Liver (tissue), 8 donors: ENCODE measurements at regions not wholly inside any gene's neighbourhood (a gene's known extent, or its start where the extent isn't known, plus 50 kb on each side); places are given as distances from the start of the nearest gene placed in this dataset.

Experiments
- DNase-seq: peaks from one replicate; pipeline ENCODE4 v3.0.0-alpha.2; 2017; ENCODE audit warnings: low spot score
- H3K27ac ChIP-seq, 2 donors: one replicate each; pipeline ENCODE4 v1.7.0; 2013; ENCODE audit warnings: inconsistent platforms in 2 of 2, low read length in 2 of 2, control low read depth in 1 of 2, low read depth in 1 of 2, mild to moderate bottlenecking in 1 of 2
- H3K27me3 ChIP-seq, 4 donors: one replicate each; pipeline versions ENCODE4 v1.6.1 to v1.7.0; 2013; ENCODE audit warnings: low read length in 3 of 4, inconsistent platforms in 1 of 4, mild to moderate bottlenecking in 1 of 4, moderate library complexity in 1 of 4; ENCODE audit not compliant: control insufficient read depth in 4 of 4, insufficient read depth in 4 of 4
- H3K36me3 ChIP-seq, 4 donors: one replicate each; pipeline versions ENCODE4 v1.6.1 to v1.7.0; 2013; ENCODE audit warnings: low read length in 3 of 4, mild to moderate bottlenecking in 3 of 4, low read depth in 1 of 4, moderate library complexity in 1 of 4; ENCODE audit not compliant: control insufficient read depth in 4 of 4, insufficient read depth in 3 of 4
- H3K4me1 ChIP-seq, 4 donors: one replicate each; pipeline versions ENCODE4 v1.6.1 to v1.7.0; 2013; ENCODE audit warnings: low read length in 3 of 4, mild to moderate bottlenecking in 3 of 4, moderate library complexity in 1 of 4; ENCODE audit not compliant: control insufficient read depth in 4 of 4, insufficient read depth in 4 of 4
- H3K4me3 ChIP-seq, 3 donors: one replicate each; pipeline versions ENCODE4 v1.6.1 to v1.7.0; 2013; ENCODE audit warnings: low read length in 3 of 3, control low read depth in 1 of 3, low read depth in 1 of 3, mild to moderate bottlenecking in 1 of 3
- H3K9ac ChIP-seq, 2 donors: one replicate each; pipeline ENCODE4 v1.7.0; 2013; ENCODE audit warnings: low read length in 2 of 2, mild to moderate bottlenecking in 2 of 2, moderate library complexity in 2 of 2, control low read depth in 1 of 2, low read depth in 1 of 2
- H3K9me3 ChIP-seq, 4 donors: one replicate each; pipeline versions ENCODE4 v1.6.1 to v1.7.0; 2013; ENCODE audit warnings: low read length in 3 of 4; ENCODE audit not compliant: control insufficient read depth in 4 of 4
- ATF3 ChIP-seq: IDR thresholded peaks from 2 replicates; pipeline ENCODE4 v1.6.1; 2016; ENCODE audit warnings: antibody characterized with exemption
- CTCF ChIP-seq: fragments of 150-350 bp; IDR thresholded peaks from 2 replicates; pipeline ENCODE4 v1.5.1; 2017; ENCODE audit warnings: improper control_type of control experiment, low read depth, low read length; ENCODE audit not compliant: missing input control
- EGR1 ChIP-seq, 2 donors: IDR thresholded peaks; 2 replicates each; pipeline ENCODE4 v1.6.1; 2016 to 2018; ENCODE audit warnings: antibody characterized with exemption in 2 of 2, low read depth in 2 of 2
- FOXA1 ChIP-seq: IDR thresholded peaks from 2 replicates; pipeline ENCODE4 v1.6.1; 2016; ENCODE audit warnings: antibody characterized with exemption
- FOXA2 ChIP-seq: IDR thresholded peaks from 2 replicates; pipeline ENCODE4 v1.6.1; 2016; ENCODE audit warnings: antibody characterized with exemption
- GABPA ChIP-seq, 2 donors: IDR thresholded peaks in 1 of 2; conservative IDR thresholded peaks in 1 of 2; 2 replicates each; pipeline ENCODE4 v1.6.1; 2016; ENCODE audit warnings: antibody characterized with exemption in 2 of 2, mild to moderate bottlenecking in 1 of 2, moderate library complexity in 1 of 2
- HNF4A ChIP-seq, 2 donors: conservative IDR thresholded peaks; 2 replicates each; pipeline ENCODE4 v1.6.1; 2016; ENCODE audit warnings: antibody characterized with exemption in 2 of 2, mild to moderate bottlenecking in 2 of 2
- HNF4G ChIP-seq: IDR thresholded peaks from 2 replicates; pipeline ENCODE4 v1.6.1; 2016; ENCODE audit warnings: antibody characterized with exemption
- JUND ChIP-seq, 2 donors: IDR thresholded peaks; 2 replicates each; pipeline ENCODE4 v1.6.1; 2016; ENCODE audit warnings: antibody characterized with exemption in 2 of 2
- MAX ChIP-seq: IDR thresholded peaks from 2 replicates; pipeline ENCODE4 v1.6.1; 2016; ENCODE audit warnings: antibody characterized with exemption
- NR2F2 ChIP-seq: IDR thresholded peaks from 2 replicates; pipeline ENCODE4 v1.6.1; 2016; ENCODE audit warnings: antibody characterized with exemption
- REST ChIP-seq: IDR thresholded peaks from 2 replicates; pipeline ENCODE4 v1.6.1; 2016; ENCODE audit warnings: antibody characterized with exemption, mild to moderate bottlenecking
- RXRA ChIP-seq, 2 donors: IDR thresholded peaks; 2 replicates each; pipeline ENCODE4 v1.6.1; 2017 to 2018; ENCODE audit warnings: antibody characterized with exemption in 2 of 2, mild to moderate bottlenecking in 1 of 2
- SP1 ChIP-seq: IDR thresholded peaks from 2 replicates; pipeline ENCODE4 v1.6.1; 2018; ENCODE audit warnings: antibody characterized with exemption, mild to moderate bottlenecking
- TAF1 ChIP-seq: conservative IDR thresholded peaks from 2 replicates; pipeline ENCODE4 v1.6.1; 2016; ENCODE audit warnings: antibody characterized with exemption, mild to moderate bottlenecking
- YY1 ChIP-seq: IDR thresholded peaks from 2 replicates; pipeline ENCODE4 v1.6.1; 2016; ENCODE audit warnings: antibody characterized with exemption, mild to moderate bottlenecking
- ZBTB33 ChIP-seq: IDR thresholded peaks from 2 replicates; pipeline ENCODE4 v1.6.1; 2016; ENCODE audit warnings: antibody characterized with exemption
- WGBS: extraction: QIAGEN DNeasy Blood & Tissue Kit; methylation state at CpG from one replicate; pipeline ENCODE4 v1.1.7; 2013; 5-methylcytosine and 5-hydroxymethylcytosine counted together
- donor health status: healthy.
- donor health status: healthy.
- donor health status: healthy.
- donor health status: healthy.
- donor health status: healthy.

- TF ChIP-seq EGR1 (IDR thresholded peaks at IDR 0.05; ENCODE audit: low read depth in 2 of 2), result no peak
- no peak for TF ChIP-seq RXRA (IDR thresholded peaks at IDR 0.05)
- TF ChIP-seq TAF1, result no peak
- TF ChIP-seq CTCF, result no peak
- TF ChIP-seq HNF4G, result no peak
- TF ChIP-seq MAX, result no peak
- TF ChIP-seq ATF3, result no peak
- no peak for TF ChIP-seq GABPA (IDR thresholded peaks at IDR 0.05 in 1 of 2, conservative IDR thresholded peaks at IDR 0.05 in 1 of 2)
- TF ChIP-seq FOXA1, result no peak
- no peak for TF ChIP-seq NR2F2
- no peak for TF ChIP-seq SP1
- TF ChIP-seq FOXA2, result no peak
- no peak for TF ChIP-seq REST
- TF ChIP-seq HNF4A (conservative IDR thresholded peaks at IDR 0.05), result no peak
- TF ChIP-seq ZBTB33, result no peak
- TF ChIP-seq JUND (IDR thresholded peaks at IDR 0.05), result no peak
- TF ChIP-seq YY1, result no peak
- Histone ChIP-seq H3K9ac (no peak overlapping the region), H3K27me3 (no peaks in the 10 kb centered on the region), H3K4me1 (no peaks in the 10 kb centered on the region), H3K4me3 (no peak overlapping the region), H3K27ac (no peak overlapping the region), H3K9me3 (no peaks in the 10 kb centered on the region), H3K36me3 (no peaks in the 10 kb centered on the region)
- DNase-seq, result no peak
- WGBS, result 82% methylated on average over 5 of the region's 5 CpGs
Observed at GRCh38 chr4:128450326-128451120, 162.9 kb upstream of the PGRMC2 start.
